ENCODE measurements at regions not wholly inside any gene's neighbourhood (a gene's known extent, or its start where the extent isn't known, plus 50 kb on each side); places are given as distances from the start of the nearest gene placed in this dataset.

- no peak overlapping the region for H3K27ac ChIP-seq
- no peaks in the 10 kb centered on the region for H3K27me3 ChIP-seq
- no peak overlapping the region for H3K4me3 ChIP-seq (ENCODE audit: low read depth in 1 of 2, low read length in 1 of 2)
- H3K9me3 ChIP-seq: no peaks in the 10 kb centered on the region
- no peaks in the 10 kb centered on the region for H3K36me3 ChIP-seq
- H3K4me1 ChIP-seq (ENCODE audit: control insufficient read depth in 1 of 2, insufficient read depth in 1 of 2, low read depth in 1 of 2, low read length in 1 of 2): no peaks in the 10 kb centered on the region
- no peak for TF ChIP-seq CTCF (IDR thresholded peaks at IDR 0.05)
These were observed 455.9 kb upstream of the HS6ST1 start for GRCh38 chr2:128774320-128775216.

GRCh38 chr2:128775217-128775913 lies 456.7 kb upstream of the HS6ST1 start:
- H3K4me3 ChIP-seq (ENCODE audit: low read depth in 1 of 2, low read length in 1 of 2): no peak overlapping the region
- no peaks in the 10 kb centered on the region for H3K36me3 ChIP-seq
- H3K27me3 ChIP-seq: no peaks in the 10 kb centered on the region
- H3K4me1 ChIP-seq (ENCODE audit: control insufficient read depth in 1 of 2, insufficient read depth in 1 of 2, low read depth in 1 of 2, low read length in 1 of 2): no peaks in the 10 kb centered on the region
- H3K9me3 ChIP-seq: no peaks in the 10 kb centered on the region
- TF ChIP-seq CTCF (IDR thresholded peaks at IDR 0.05): no peak
- H3K27ac ChIP-seq: no peak overlapping the region

- Histone ChIP-seq H3K36me3 (no peaks in the 10 kb centered on the region), H3K27ac (no peak overlapping the region), H3K9me3 (no peaks in the 10 kb centered on the region), H3K4me3 (ENCODE audit: low read depth in 1 of 2, low read length in 1 of 2) (no peak overlapping the region), H3K4me1 (ENCODE audit: control insufficient read depth in 1 of 2, insufficient read depth in 1 of 2, low read depth in 1 of 2, low read length in 1 of 2) (no peaks in the 10 kb centered on the region), H3K27me3 (no peaks in the 10 kb centered on the region)
- TF ChIP-seq CTCF (IDR thresholded peaks at IDR 0.05): no peak
These were observed 457.2 kb upstream of the HS6ST1 start for GRCh38 chr2:128775914-128776285.

- no peak overlapping the region for H3K4me3 ChIP-seq (ENCODE audit: low read depth in 1 of 2, low read length in 1 of 2)
- no peaks in the 10 kb centered on the region for H3K9me3 ChIP-seq
- H3K27ac ChIP-seq: no peak overlapping the region
- H3K4me1 ChIP-seq (ENCODE audit: control insufficient read depth in 1 of 2, insufficient read depth in 1 of 2, low read depth in 1 of 2, low read length in 1 of 2): no peaks in the 10 kb centered on the region
- H3K36me3 ChIP-seq: no peaks in the 10 kb centered on the region
- H3K27me3 ChIP-seq: no peaks in the 10 kb centered on the region
- no peak for TF ChIP-seq CTCF (IDR thresholded peaks at IDR 0.05)
These were observed 458.0 kb upstream of the HS6ST1 start for GRCh38 chr2:128776461-128777195.

- no peak overlapping the region for H3K27ac ChIP-seq
- no peak for TF ChIP-seq CTCF (IDR thresholded peaks at IDR 0.05)
These were observed 458.7 kb upstream of the HS6ST1 start for GRCh38 chr2:128777196-128778035.

More at GRCh38 chr2:128777196-128778035, 458.7 kb upstream of the HS6ST1 start:
- Histone ChIP-seq H3K36me3 (no peaks in the 10 kb centered on the region), H3K4me3 (ENCODE audit: low read depth in 1 of 2, low read length in 1 of 2) (no peak overlapping the region), H3K27me3 (no peaks in the 10 kb centered on the region), H3K9me3 (no peaks in the 10 kb centered on the region), H3K4me1 (ENCODE audit: control insufficient read depth in 1 of 2, insufficient read depth in 1 of 2, low read depth in 1 of 2, low read length in 1 of 2) (no peaks in the 10 kb centered on the region)
